ENCODE measurements at regions not wholly inside any gene's neighbourhood (a gene's known extent, or its start where the extent isn't known, plus 50 kb on each side); places are given as distances from the start of the nearest gene placed in this dataset.
A peak's percentile ranks its signal among the peaks of the same experiment; 100 is the strongest.
"Not testable (repeated sequence)": the region's sequence is repeated elsewhere in the genome, so short reads cannot be mapped to it uniquely, and the experiment has no call there.

- no peak for DNase-seq
Observed at GRCh38 chr1:8167936-8168335, 141.8 kb upstream of the ERRFI1 start.

- no peak for DNase-seq
Observed at GRCh38 chr1:8166406-8166805, 140.3 kb upstream of the ERRFI1 start.

GRCh38 chr1:8165595-8166360 is 139.7 kb upstream of the ERRFI1 start:
- DNase-seq: no peak

- no peak for DNase-seq
Observed at GRCh38 chr1:8164670-8165069, 138.6 kb upstream of the ERRFI1 start.

- DNase-seq: no peak
Observed at GRCh38 chr1:8163039-8163438, 136.9 kb upstream of the ERRFI1 start.

GRCh38 chr1:8162168-8162567 is 136.1 kb upstream of the ERRFI1 start:
- DNase-seq: no peak

- DNase-seq: no peak
Observed at GRCh38 chr1:8161546-8162105, 135.5 kb upstream of the ERRFI1 start.

- no peak for DNase-seq
Observed at GRCh38 chr1:8159470-8160024, 133.4 kb upstream of the ERRFI1 start.

- DNase-seq: no peak
Observed at GRCh38 chr1:8158995-8159394, 132.9 kb upstream of the ERRFI1 start.

GRCh38 chr1:8157765-8158164 is 131.7 kb upstream of the ERRFI1 start:
- DNase-seq: no peak

GRCh38 chr1:8155528-8156186 is 129.5 kb upstream of the ERRFI1 start:
- no peak for DNase-seq

- peak; percentile 26 for DNase-seq
Observed at GRCh38 chr1:8154621-8155052, 128.5 kb upstream of the ERRFI1 start.

- DNase-seq: no peak
Observed at GRCh38 chr1:8153961-8154360, 127.9 kb upstream of the ERRFI1 start.

GRCh38 chr1:8152731-8153702 is 126.9 kb upstream of the ERRFI1 start:
- no peak for DNase-seq

GRCh38 chr1:8151647-8152046 is 125.5 kb upstream of the ERRFI1 start:
- DNase-seq: no peak

- not testable (repeated sequence) for DNase-seq
Observed at GRCh38 chr1:8149756-8150155, 123.6 kb upstream of the ERRFI1 start.

GRCh38 chr1:8147956-8148355 is 121.8 kb upstream of the ERRFI1 start:
- DNase-seq: no peak

- DNase-seq: no peak
Observed at GRCh38 chr1:8146257-8146855, 120.2 kb upstream of the ERRFI1 start.

GRCh38 chr1:8145545-8146202 is 119.6 kb upstream of the ERRFI1 start:
- DNase-seq: no peak

GRCh38 chr1:8144323-8144722 is 118.2 kb upstream of the ERRFI1 start:
- DNase-seq: no peak

GRCh38 chr1:8142955-8143629 is 117.0 kb upstream of the ERRFI1 start:
- no peak for DNase-seq
